ENCODE measurements at regions not wholly inside any gene's neighbourhood (a gene's known extent, or its start where the extent isn't known, plus 50 kb on each side); places are given as distances from the start of the nearest gene placed in this dataset.
"Not testable (repeated sequence)": the region's sequence is repeated elsewhere in the genome, so short reads cannot be mapped to it uniquely, and the experiment has no call there.

GRCh38 chr4:128675083-128675482 lies 134.4 kb upstream of the JADE1 start:
- Histone ChIP-seq H3K4me2 (ENCODE audit: low read length) (no peak overlapping the region), H3K36me3 (ENCODE audit: control insufficient read depth, insufficient read depth, low read length) (no peaks in the 10 kb centered on the region), H3K9ac (no peak overlapping the region), H3K79me2 (no peaks in the 10 kb centered on the region), H3K4me3 (ENCODE audit: low read depth, low read length) (no peak overlapping the region), H3K4me1 (no peaks in the 10 kb centered on the region), H2AFZ (no peak overlapping the region), H3K27me3 (ENCODE audit: control insufficient read depth, insufficient read depth, low read length) (no peaks in the 10 kb centered on the region), H3K9me3 (ENCODE audit: control insufficient read depth, low read length) (no peaks in the 10 kb centered on the region), H3K27ac (no peak overlapping the region)
- TF ChIP-seq CTCF (IDR thresholded peaks at IDR 0.05) = no peak

- H2AFZ ChIP-seq; H3K4me1 ChIP-seq; H3K9me3 ChIP-seq (ENCODE audit: control insufficient read depth, low read length); H3K27me3 ChIP-seq (ENCODE audit: control insufficient read depth, insufficient read depth, low read length); H3K4me3 ChIP-seq (ENCODE audit: low read depth, low read length); H3K4me2 ChIP-seq (ENCODE audit: low read length); H3K9ac ChIP-seq; H3K27ac ChIP-seq; H3K79me2 ChIP-seq; H3K36me3 ChIP-seq (ENCODE audit: control insufficient read depth, insufficient read depth, low read length): not testable (repeated sequence)
Observed at GRCh38 chr4:128673159-128673558, 136.3 kb upstream of the JADE1 start.

- not testable (repeated sequence) for H3K27me3 ChIP-seq (ENCODE audit: control insufficient read depth, insufficient read depth, low read length); H3K79me2 ChIP-seq; H3K9me3 ChIP-seq (ENCODE audit: control insufficient read depth, low read length); H2AFZ ChIP-seq; H3K27ac ChIP-seq; H3K9ac ChIP-seq; H3K4me3 ChIP-seq (ENCODE audit: low read depth, low read length); H3K4me1 ChIP-seq; H3K36me3 ChIP-seq (ENCODE audit: control insufficient read depth, insufficient read depth, low read length); H3K4me2 ChIP-seq (ENCODE audit: low read length)
Observed at GRCh38 chr4:128672596-128672995, 136.9 kb upstream of the JADE1 start.

- H3K9me3 ChIP-seq (ENCODE audit: control insufficient read depth, low read length) = no peaks in the 10 kb centered on the region
- no peak overlapping the region for H3K9ac ChIP-seq
- no peaks in the 10 kb centered on the region for H3K79me2 ChIP-seq
- no peak for TF ChIP-seq CTCF (IDR thresholded peaks at IDR 0.05)
- no peak overlapping the region for H3K4me3 ChIP-seq (ENCODE audit: low read depth, low read length)
- H3K36me3 ChIP-seq (ENCODE audit: control insufficient read depth, insufficient read depth, low read length) = no peaks in the 10 kb centered on the region
- no peak overlapping the region for H2AFZ ChIP-seq
- no peaks in the 10 kb centered on the region for H3K27me3 ChIP-seq (ENCODE audit: control insufficient read depth, insufficient read depth, low read length)
- H3K4me2 ChIP-seq (ENCODE audit: low read length) = no peak overlapping the region
- H3K27ac ChIP-seq = no peak overlapping the region
- no peaks in the 10 kb centered on the region for H3K4me1 ChIP-seq
Observed at GRCh38 chr4:128670513-128670912, 139.0 kb upstream of the JADE1 start.

- Histone ChIP-seq H3K79me2 (no peaks in the 10 kb centered on the region), H3K36me3 (ENCODE audit: control insufficient read depth, insufficient read depth, low read length) (no peaks in the 10 kb centered on the region), H3K9ac (no peak overlapping the region), H3K4me1 (no peaks in the 10 kb centered on the region), H3K9me3 (ENCODE audit: control insufficient read depth, low read length) (no peaks in the 10 kb centered on the region), H3K4me2 (ENCODE audit: low read length) (no peak overlapping the region), H3K27me3 (ENCODE audit: control insufficient read depth, insufficient read depth, low read length) (no peaks in the 10 kb centered on the region), H3K4me3 (ENCODE audit: low read depth, low read length) (no peak overlapping the region), H3K27ac (no peak overlapping the region), H2AFZ (no peak overlapping the region)
- TF ChIP-seq CTCF (IDR thresholded peaks at IDR 0.05) = no peak
Observed at GRCh38 chr4:128668566-128668965, 140.9 kb upstream of the JADE1 start.

GRCh38 chr4:128665514-128665913 lies 144.0 kb upstream of the JADE1 start:
- no peaks in the 10 kb centered on the region for H3K79me2 ChIP-seq
- no peaks in the 10 kb centered on the region for H3K9me3 ChIP-seq (ENCODE audit: control insufficient read depth, low read length)
- no peak overlapping the region for H3K4me3 ChIP-seq (ENCODE audit: low read depth, low read length)
- no peak overlapping the region for H2AFZ ChIP-seq
- H3K4me1 ChIP-seq = no peaks in the 10 kb centered on the region
- H3K4me2 ChIP-seq (ENCODE audit: low read length) = no peak overlapping the region
- H3K27ac ChIP-seq = no peak overlapping the region
- no peak overlapping the region for H3K9ac ChIP-seq
- no peaks in the 10 kb centered on the region for H3K36me3 ChIP-seq (ENCODE audit: control insufficient read depth, insufficient read depth, low read length)
- no peaks in the 10 kb centered on the region for H3K27me3 ChIP-seq (ENCODE audit: control insufficient read depth, insufficient read depth, low read length)
- TF ChIP-seq CTCF (IDR thresholded peaks at IDR 0.05) = no peak

Measured in parathyroid adenoma (tissue), 2 donors.